Activated T-cell treated with anti-CD3 and anti-CD28 coated beads, Interleukin-2, amount 50 U/mL, for 4 hours (primary cell): ENCODE measurements at regions not wholly inside any gene's neighbourhood (a gene's known extent, or its start where the extent isn't known, plus 50 kb on each side); places are given as distances from the start of the nearest gene placed in this dataset.
"Not testable (repeated sequence)": the region's sequence is repeated elsewhere in the genome, so short reads cannot be mapped to it uniquely, and the experiment has no call there.

ENCODE experiments used
- ATAC-seq, 2 donors: fragments of 200-7000 bp; cut with Tn5 transposase; one replicate each; pipeline ENCODE4 v1.10.0; 2021
- DNase-seq: peaks from one replicate; pipeline ENCODE4 v3.0.0-alpha.2; 2020
- H3K27me3 Mint-ChIP-seq: one replicate; pipeline ENCODE4 v1.8.0; 2021; ENCODE audit warnings: low read depth, mixed read lengths
- H3K36me3 Mint-ChIP-seq: one replicate; pipeline ENCODE4 v1.8.0; 2022; ENCODE audit warnings: mixed read lengths; ENCODE audit not compliant: insufficient read depth
- H3K4me1 Mint-ChIP-seq: one replicate; pipeline ENCODE4 v1.8.0; 2021; ENCODE audit warnings: low read depth, mixed read lengths
- H3K4me3 Mint-ChIP-seq: one replicate; pipeline ENCODE4 v1.8.0; 2021; ENCODE audit warnings: mild to moderate bottlenecking, moderate library complexity, mixed read lengths
- H3K9me3 Mint-ChIP-seq: one replicate; pipeline ENCODE4 v1.8.0; 2021; ENCODE audit warnings: mixed read lengths

DNA sequence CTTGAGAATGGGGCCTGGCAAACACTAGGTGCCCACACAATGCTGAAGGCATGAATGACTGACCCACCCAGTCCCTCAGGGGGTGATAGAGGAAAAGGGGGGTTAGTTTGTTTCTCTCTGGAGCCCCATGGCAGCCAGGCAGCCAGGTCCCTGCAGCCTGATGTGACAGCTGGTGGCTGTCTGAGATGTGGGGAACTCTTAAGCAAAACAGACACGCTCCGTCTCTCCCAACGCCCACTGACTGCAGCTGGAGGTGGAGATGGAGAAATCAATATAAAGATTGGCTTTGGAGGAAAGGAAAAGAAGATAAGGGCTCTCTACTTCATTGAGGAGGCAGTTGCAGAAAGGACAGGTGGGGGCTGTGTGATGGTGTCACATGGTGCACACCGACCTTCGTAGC lies 240.8 kb upstream of the LHX5 start:
- no peaks in the 10 kb centered on the region for H3K4me1 Mint-ChIP-seq
- H3K36me3 Mint-ChIP-seq = no peaks in the 10 kb centered on the region
- H3K9me3 Mint-ChIP-seq = peaks cover 9% of the 10 kb centered on the region
- peaks cover 13% of the 10 kb centered on the region for H3K27me3 Mint-ChIP-seq
- H3K4me3 Mint-ChIP-seq = no peak overlapping the region
- DNase-seq (no peak), ATAC-seq (no peak)

DNA sequence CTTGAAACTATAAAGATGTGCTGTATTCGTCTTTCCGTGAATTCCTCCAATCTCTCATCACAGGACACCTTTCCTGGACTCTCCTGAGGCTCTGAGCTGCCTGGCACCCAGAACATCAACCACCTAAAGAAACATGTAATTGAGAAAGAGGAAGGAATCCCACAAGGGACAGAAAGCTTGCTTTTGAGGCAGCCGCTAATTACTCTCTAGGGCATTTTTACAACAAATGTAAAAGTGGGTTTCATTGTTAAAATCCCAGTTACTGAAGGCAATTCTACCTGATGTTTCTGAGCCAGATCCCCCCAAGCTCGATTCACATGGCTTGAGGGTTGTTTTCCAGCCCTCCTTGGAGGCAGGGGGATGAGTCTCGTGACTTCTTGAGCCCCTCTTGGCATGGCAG lies 238.5 kb upstream of the LHX5 start:
- peaks cover 17% of the 10 kb centered on the region for H3K27me3 Mint-ChIP-seq
- no peaks in the 10 kb centered on the region for H3K4me1 Mint-ChIP-seq
- no peaks in the 10 kb centered on the region for H3K36me3 Mint-ChIP-seq
- H3K9me3 Mint-ChIP-seq = peaks cover 9% of the 10 kb centered on the region
- ATAC-seq (no peak), DNase-seq (no peak)
- no peak overlapping the region for H3K4me3 Mint-ChIP-seq

DNA sequence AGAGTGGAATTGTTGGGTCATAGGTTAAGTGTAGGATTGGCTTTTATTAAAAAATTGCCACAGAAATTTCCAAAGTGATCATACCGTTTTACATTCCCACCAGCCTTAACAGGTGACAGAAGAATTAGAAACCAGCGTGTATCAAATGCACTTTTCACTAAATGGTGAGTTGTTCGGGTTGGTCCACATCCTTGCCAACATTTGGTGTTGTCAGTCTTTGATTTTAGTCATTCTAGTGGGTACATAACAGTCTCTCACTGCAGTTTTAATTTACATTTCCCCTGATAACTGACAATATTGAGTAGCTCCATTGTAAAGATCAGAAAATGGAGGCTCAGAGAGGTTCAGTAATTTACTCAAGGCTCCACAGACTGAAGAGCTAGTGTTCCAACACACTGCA lies 237.8 kb upstream of the LHX5 start:
- H3K4me1 Mint-ChIP-seq = no peaks in the 10 kb centered on the region
- no peak overlapping the region for H3K4me3 Mint-ChIP-seq
- H3K9me3 Mint-ChIP-seq = peaks cover 9% of the 10 kb centered on the region
- no peaks in the 10 kb centered on the region for H3K36me3 Mint-ChIP-seq
- DNase-seq (no peak), ATAC-seq (no peak)
- peaks cover 16% of the 10 kb centered on the region for H3K27me3 Mint-ChIP-seq

DNA sequence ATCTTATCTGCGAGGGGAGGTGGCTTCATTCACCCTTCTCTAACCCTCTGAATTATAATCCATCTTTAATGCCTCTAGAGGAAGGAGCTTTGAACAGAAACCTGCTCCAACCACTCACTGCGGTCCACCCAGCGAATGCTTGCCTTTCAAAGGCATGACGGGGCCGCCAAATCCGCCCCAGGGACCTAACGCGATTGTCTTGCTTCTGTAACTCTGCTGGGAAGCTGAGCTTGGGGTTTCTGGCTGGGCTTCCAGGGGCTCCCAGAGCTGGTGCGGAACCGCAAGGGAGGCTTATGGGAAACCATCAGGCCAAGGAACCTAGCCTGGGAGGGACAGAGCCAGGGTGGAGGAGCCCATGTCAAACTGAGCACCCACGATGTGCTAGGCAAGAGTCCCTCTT lies 231.2 kb upstream of the LHX5 start:
- DNase-seq (no peak), ATAC-seq (no peak)
- H3K27me3 Mint-ChIP-seq = peaks cover 14% of the 10 kb centered on the region
- H3K36me3 Mint-ChIP-seq = no peaks in the 10 kb centered on the region
- H3K4me3 Mint-ChIP-seq = no peak overlapping the region
- no peaks in the 10 kb centered on the region for H3K4me1 Mint-ChIP-seq
- no peaks in the 10 kb centered on the region for H3K9me3 Mint-ChIP-seq

GRCh38 chr12:113702276-113702675 lies 230.6 kb upstream of the LHX5 start:
- no peak overlapping the region for H3K4me3 Mint-ChIP-seq
- no peak for ATAC-seq
- no peaks in the 10 kb centered on the region for H3K9me3 Mint-ChIP-seq
- H3K27me3 Mint-ChIP-seq = peaks cover 14% of the 10 kb centered on the region
- no peaks in the 10 kb centered on the region for H3K4me1 Mint-ChIP-seq
- no peaks in the 10 kb centered on the region for H3K36me3 Mint-ChIP-seq
- no peak for DNase-seq

- no peaks in the 10 kb centered on the region for H3K9me3 Mint-ChIP-seq
- DNase-seq (no peak), ATAC-seq (no peak)
- H3K27me3 Mint-ChIP-seq = peaks cover 11% of the 10 kb centered on the region
- no peaks in the 10 kb centered on the region for H3K36me3 Mint-ChIP-seq
- H3K4me1 Mint-ChIP-seq = no peaks in the 10 kb centered on the region
- no peak overlapping the region for H3K4me3 Mint-ChIP-seq
These were observed 229.3 kb upstream of the LHX5 start for GRCh38 chr12:113700943-113701342.

- H3K4me1 Mint-ChIP-seq, H3K4me3 Mint-ChIP-seq, H3K9me3 Mint-ChIP-seq, DNase-seq, H3K36me3 Mint-ChIP-seq, H3K27me3 Mint-ChIP-seq, ATAC-seq: not testable (repeated sequence)
These were observed 228.3 kb upstream of the LHX5 start for GRCh38 chr12:113699984-113700383.

GRCh38 chr12:113698510-113698858 lies 226.8 kb upstream of the LHX5 start:
- Mint-ChIP-seq H3K4me3 (no peak overlapping the region), H3K27me3 (peaks cover 18% of the 10 kb centered on the region)
- no peak for ATAC-seq

DNA sequence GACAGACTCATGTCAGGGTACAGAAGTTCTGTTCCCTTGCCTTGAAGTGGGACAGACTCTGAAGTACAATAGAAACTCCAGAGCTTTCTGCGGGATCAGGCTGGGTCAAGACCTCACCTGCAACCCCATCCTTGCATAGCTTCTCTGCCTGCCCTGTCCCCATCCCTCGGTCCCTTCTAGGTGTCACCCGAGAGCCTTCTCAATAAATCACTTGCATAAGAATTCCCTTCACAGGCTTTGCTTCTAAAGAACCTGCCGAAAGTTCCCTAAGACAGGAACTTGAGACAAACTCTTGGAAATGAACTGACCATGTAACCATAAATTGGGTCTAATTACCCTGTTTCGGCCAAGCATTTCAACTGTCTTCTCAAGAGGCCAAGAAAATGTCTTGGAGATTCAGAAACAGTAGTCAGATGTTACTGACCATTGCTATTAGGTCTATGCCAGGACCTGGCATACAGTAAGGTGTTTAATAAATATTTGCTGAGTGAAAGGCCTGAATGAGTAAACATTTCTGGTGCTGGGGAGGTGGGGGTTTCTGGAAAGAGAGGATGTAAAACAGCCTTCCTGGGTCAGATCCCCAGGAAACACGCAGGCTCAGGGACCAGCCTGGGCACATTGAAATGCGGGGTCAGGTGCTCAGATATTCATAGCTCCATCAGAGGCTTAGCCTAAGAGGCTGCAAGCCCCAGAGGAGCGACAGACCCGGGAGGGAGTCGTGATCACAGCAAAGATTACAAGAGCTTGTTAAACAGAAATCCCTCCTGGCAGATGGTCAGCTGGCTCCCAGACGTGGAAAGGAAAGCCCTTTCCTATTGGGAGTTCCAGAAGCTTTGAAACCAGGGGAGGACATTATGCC lies 226.2 kb upstream of the LHX5 start:
- Mint-ChIP-seq H3K36me3 (no peaks in the 10 kb centered on the region), H3K4me3 (no peak overlapping the region), H3K9me3 (no peaks in the 10 kb centered on the region), H3K4me1 (no peaks in the 10 kb centered on the region), H3K27me3 (peaks cover 19% of the 10 kb centered on the region)
- no peak for ATAC-seq
- no peak for DNase-seq

More at GRCh38 chr12:113698510-113698858, 226.8 kb upstream of the LHX5 start:
- H3K4me1 Mint-ChIP-seq = no peaks in the 10 kb centered on the region
- DNase-seq = no peak
- H3K9me3 Mint-ChIP-seq = no peaks in the 10 kb centered on the region
- no peaks in the 10 kb centered on the region for H3K36me3 Mint-ChIP-seq

DNA sequence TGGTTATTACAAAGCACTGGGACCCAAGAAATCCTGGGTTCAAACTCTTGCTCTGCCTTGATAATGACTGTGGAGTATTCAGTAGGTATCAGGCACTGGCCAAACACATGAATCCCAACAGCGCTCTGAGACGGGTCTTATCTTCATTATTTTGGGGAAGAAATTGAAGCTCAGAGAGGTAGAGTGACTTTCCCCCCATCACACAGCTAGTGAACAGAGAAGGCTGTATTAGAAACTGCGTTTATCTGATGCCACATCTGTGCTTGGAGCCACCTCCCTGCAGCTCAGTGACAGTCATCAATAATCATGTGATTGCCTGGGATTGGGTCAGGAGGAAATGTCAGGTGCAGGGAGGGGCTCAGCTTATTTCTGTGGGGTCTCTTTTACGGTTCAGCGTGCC lies 225.4 kb upstream of the LHX5 start:
- no peaks in the 10 kb centered on the region for H3K9me3 Mint-ChIP-seq
- H3K36me3 Mint-ChIP-seq = no peaks in the 10 kb centered on the region
- no peak for ATAC-seq
- DNase-seq = no peak
- no peaks in the 10 kb centered on the region for H3K4me1 Mint-ChIP-seq
- H3K27me3 Mint-ChIP-seq = peaks cover 19% of the 10 kb centered on the region
- no peak overlapping the region for H3K4me3 Mint-ChIP-seq

DNA sequence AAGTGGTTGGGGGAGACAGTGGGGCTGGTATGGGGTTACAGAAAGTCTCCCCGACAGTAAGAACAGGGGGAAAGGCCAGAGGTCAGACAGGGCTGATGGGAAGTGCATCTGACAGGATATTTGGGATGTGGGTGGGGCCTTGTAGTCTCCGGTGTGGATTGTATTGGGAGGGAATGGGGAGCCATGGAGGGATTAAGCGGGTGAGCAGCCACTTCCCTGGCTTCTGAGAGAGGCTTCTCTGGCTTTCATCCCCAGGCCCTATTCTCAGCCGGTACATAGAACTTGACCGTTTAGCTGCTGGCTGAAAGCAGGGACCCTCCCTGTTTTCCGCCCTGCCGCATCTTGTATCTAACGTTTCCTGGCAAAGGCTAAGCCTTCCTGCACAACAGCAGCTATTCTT lies 222.0 kb upstream of the LHX5 start:
- ATAC-seq (no peak), DNase-seq (no peak)
- H3K4me1 Mint-ChIP-seq = no peaks in the 10 kb centered on the region
- peaks cover 19% of the 10 kb centered on the region for H3K27me3 Mint-ChIP-seq
- no peaks in the 10 kb centered on the region for H3K36me3 Mint-ChIP-seq
- no peaks in the 10 kb centered on the region for H3K9me3 Mint-ChIP-seq
- no peak overlapping the region for H3K4me3 Mint-ChIP-seq

GRCh38 chr12:113689047-113689610 lies 217.5 kb upstream of the LHX5 start:
- Mint-ChIP-seq H3K36me3 (no peaks in the 10 kb centered on the region), H3K4me3 (no peak overlapping the region), H3K4me1 (no peaks in the 10 kb centered on the region), H3K9me3 (no peaks in the 10 kb centered on the region), H3K27me3 (peaks cover 16% of the 10 kb centered on the region)
- ATAC-seq (no peak), DNase-seq (no peak)

DNA sequence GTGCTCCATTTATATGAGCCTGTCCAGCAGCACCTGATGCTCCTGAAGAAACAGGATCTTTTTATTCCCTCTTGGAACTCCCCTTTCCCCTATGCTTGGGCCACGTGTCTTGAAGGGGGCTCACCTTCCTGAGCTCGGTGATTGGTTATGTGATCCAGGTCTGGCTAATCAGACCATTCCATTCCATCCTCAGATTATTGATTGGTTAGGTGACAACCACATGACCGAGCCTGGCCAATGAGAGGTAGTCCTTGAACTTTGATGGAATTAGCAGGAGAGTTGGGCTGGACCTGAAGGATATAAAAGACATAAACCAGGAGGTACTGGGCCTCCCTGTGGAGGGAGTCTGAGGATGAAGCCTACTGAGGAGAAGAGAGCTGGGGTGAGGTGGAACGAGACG lies 216.6 kb upstream of the LHX5 start:
- Mint-ChIP-seq H3K4me1 (no peaks in the 10 kb centered on the region), H3K36me3 (no peaks in the 10 kb centered on the region), H3K9me3 (no peaks in the 10 kb centered on the region), H3K4me3 (no peak overlapping the region), H3K27me3 (peaks cover 9% of the 10 kb centered on the region)
- no peak for DNase-seq
- ATAC-seq = no peak

- Mint-ChIP-seq H3K4me3 (no peak overlapping the region), H3K9me3 (peaks cover 5% of the 10 kb centered on the region), H3K36me3 (no peaks in the 10 kb centered on the region), H3K4me1 (no peaks in the 10 kb centered on the region), H3K27me3 (peaks cover 9% of the 10 kb centered on the region)
- DNase-seq = no peak
- no peak for ATAC-seq
These were observed 213.5 kb upstream of the LHX5 start for GRCh38 chr12:113684908-113685782.
